GM12873 (cell line): ENCODE measurements at regions not wholly inside any gene's neighbourhood (a gene's known extent, or its start where the extent isn't known, plus 50 kb on each side); places are given as distances from the start of the nearest gene placed in this dataset.

Experiments
- TF ChIP-seq, protein P1 (sequence below): IDR thresholded peaks from 2 replicates; pipeline ENCODE4 v1.5.1; 2012; ENCODE audit warnings: low read depth, mild to moderate bottlenecking, moderate library complexity, low read length, control low read depth; ENCODE audit not compliant: insufficient read depth; ENCODE audit errors: missing control alignments

DNA sequence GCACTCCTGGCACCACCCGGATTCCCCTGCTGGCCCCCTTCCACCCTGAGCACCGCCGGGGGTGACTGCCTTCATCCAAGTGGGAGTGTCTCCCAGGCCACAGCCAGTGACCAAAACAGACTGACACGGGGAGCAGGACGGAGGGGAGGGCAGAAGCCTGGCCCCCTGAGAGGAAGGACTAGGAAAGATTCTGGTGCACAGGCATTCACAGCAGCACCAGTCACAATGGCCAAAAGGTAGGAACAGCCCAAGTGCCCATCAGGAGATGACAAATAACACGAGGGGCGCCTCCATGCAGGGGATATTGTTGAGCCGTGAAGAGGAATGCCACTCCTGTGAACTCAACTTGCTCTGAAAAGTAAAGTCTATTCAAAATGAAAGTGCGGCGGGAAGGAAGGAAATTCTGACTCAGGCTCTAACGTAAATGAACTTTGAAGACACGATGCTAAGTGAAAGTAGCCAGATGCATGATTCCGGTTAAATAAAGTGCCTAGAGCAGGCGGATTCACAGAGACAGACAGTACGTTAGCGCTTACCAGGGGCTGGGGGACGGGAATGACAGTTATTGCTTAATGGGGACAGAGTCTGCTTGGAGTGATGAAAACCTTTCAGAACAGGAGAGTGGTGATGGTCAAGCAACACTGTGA, 146.1 kb upstream of the NCOR2 start:
- TF ChIP-seq, protein P1, sequence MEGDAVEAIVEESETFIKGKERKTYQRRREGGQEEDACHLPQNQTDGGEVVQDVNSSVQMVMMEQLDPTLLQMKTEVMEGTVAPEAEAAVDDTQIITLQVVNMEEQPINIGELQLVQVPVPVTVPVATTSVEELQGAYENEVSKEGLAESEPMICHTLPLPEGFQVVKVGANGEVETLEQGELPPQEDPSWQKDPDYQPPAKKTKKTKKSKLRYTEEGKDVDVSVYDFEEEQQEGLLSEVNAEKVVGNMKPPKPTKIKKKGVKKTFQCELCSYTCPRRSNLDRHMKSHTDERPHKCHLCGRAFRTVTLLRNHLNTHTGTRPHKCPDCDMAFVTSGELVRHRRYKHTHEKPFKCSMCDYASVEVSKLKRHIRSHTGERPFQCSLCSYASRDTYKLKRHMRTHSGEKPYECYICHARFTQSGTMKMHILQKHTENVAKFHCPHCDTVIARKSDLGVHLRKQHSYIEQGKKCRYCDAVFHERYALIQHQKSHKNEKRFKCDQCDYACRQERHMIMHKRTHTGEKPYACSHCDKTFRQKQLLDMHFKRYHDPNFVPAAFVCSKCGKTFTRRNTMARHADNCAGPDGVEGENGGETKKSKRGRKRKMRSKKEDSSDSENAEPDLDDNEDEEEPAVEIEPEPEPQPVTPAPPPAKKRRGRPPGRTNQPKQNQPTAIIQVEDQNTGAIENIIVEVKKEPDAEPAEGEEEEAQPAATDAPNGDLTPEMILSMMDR, result no peak

DNA sequence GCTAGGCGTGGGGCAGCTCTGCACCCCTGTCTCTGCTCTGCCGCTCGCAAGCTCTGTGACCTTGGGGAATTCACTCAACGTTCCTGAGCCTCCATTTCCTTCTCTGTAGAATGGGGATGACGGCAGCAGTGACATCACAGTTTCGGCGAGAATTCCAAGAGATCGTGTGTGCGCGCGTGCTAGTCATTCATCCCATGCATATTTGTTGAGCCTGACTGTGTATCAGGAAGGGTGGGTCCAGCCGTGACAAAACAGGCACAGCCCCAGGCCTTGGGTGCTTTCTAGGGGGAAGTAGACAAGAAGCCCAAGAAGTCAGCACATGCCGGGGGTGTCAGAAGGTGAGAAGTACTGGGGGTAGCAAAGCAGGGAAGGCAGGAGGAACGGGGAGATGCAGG, 145.6 kb upstream of the NCOR2 start:
- TF ChIP-seq, protein P1, result no peak

DNA sequence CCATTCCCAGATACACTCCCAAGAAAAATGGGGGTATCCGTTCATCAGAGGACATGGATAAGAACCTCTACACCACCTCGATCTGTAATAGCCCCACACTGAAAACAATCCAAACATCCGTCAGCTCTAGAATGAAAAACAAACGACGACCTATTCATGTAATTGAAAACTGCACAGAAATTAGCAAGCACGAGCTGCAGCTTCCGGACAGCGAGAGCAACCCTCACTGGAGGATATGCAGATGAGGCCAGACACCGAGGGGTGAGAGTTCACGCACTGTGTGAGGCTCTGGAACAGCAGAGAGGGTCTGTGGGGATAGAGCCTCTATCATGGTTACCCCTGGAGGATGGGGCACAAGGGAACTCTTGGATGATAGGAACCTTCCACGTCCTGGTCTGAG, 143.9 kb upstream of the NCOR2 start:
- TF ChIP-seq, protein P1, result no peak

DNA sequence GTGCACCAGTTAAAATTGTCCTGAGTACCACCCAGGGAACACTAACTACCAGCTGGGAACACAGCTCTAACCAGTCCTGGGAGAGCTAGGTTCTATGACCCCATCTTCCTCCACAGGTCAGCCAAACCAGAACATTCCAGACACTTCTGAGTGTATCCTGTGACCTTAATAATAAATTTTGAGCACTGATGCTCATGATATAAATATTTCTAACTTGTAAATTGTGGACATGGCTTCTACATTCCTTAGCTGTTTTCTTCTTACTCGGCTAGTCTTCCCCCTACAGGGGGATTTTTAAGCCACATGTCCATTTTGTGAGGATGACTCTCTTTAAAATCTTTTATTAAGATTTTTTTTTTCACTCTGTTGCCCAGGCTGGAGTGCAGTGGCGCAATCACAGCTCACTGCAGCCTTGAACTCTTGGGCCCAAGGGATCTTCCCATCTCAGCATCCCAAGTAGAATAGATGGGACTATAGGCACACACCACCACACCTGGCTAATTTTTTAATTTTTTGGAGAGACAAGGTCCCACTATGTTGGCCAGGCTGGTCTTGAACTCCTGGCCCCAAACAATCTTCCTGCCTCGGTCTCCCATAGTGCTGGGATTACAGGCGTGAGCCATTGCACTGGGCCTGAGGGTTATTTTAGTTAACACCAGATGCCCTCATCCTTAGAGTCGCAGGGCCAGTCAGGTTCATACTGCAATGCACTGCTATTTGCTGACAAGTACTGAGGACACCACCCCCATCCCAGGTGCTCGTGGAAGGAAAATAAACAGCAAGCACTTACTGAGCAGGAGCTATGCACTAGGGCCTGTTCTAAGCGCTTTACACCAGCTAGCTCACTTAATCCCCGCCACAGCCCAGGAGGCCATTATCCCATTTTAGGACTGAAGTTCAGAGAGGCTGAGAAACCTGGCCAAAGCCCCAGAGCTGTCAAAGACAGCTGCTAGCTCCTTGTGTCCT, 142.6 kb upstream of the NCOR2 start:
- TF ChIP-seq, protein P1, result no peak

DNA sequence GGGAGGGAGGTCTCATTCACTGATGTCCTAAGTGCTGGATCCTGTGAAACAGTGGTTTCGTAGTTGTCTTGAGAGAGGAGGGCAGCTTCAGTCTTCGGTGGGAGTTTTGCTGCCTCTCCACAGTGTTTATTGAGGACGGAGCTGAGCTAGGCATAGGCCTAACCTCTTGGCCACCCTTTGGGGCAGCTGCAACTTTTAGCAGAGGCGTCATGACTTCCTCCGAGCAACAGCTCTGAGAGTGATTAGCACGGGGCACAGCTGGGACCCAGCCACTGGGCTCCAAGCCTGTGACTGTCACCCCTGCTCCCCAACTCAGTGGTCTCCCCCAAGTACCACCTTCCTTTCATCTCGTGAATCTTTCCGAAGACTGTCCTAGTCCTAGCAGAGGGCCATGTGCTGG, 139.9 kb upstream of the NCOR2 start:
- TF ChIP-seq, protein P1, result no peak

DNA sequence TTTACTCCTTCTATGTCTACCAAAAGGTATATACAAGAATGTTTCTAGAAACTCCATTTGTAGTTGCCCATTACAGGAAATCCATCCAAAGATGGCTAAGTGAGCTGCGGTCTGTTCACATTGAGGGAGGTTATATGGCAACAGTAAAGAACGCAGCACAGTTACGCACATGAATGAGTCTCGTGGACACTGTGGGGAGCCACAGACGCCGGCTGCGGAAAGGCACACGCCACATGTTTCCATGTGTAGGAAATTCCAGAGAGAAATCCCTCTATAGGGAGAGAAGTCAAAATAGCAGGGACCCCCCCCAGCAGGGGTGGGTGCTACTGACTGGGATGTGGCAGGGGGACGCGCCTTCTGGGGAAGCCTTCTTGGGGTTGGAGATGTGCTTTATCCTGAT, 139.0 kb upstream of the NCOR2 start:
- TF ChIP-seq, protein P1, result no peak

DNA sequence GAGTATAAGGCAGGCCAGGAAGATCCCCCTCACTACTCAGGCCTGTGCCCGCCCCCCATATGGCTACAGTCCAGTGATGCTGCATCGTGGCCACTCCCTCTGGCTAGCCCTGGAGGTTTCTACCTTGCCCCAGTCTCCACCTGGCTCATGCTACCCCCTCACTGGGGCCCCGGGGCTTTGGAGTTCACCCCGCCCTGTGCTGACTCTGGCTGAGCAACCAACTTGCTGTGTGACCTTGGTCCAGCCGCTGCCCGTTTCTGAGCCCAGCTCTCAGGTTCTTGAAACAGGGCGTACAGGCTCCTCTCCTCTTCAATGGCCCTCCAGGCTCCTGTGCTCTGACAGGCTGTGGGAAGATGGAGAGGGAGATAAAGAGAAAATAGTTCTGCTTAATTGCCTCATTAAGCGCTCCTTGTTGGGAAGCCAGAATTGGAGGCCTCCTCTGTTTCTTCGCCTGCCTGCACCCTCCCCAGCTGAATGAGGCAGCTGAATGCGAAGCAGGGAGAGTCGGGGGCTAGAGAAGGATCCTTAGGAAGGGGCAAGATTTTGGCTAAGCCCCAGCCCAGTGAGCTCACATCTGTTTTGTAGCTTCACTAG, 138.2 kb upstream of the NCOR2 start:
- TF ChIP-seq, protein P1, result no peak
